ENCODE measurements at regions not wholly inside any gene's neighbourhood (a gene's known extent, or its start where the extent isn't known, plus 50 kb on each side); places are given as distances from the start of the nearest gene placed in this dataset.

DNA sequence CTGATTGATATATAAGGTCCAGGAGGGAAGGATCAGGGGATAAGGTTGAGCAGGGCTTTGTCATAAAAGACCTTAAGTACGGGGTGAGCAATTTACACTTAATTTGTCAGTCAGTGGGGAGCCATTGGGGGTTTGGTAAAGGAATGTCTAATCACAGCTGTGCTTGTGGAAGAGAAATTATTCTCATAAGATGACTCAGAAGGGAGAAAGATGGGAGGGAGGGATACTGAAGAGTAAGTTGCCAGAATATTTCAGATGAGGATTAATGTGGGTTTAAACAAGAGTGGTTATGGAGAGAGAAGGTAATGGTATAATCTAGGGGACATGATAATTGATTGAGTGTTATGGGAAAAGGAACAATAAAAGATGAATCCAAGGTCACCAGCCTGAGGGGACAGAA lies 500.1 kb upstream of the CCDC196 start (continued):
- TF ChIP-seq, protein P1, sequence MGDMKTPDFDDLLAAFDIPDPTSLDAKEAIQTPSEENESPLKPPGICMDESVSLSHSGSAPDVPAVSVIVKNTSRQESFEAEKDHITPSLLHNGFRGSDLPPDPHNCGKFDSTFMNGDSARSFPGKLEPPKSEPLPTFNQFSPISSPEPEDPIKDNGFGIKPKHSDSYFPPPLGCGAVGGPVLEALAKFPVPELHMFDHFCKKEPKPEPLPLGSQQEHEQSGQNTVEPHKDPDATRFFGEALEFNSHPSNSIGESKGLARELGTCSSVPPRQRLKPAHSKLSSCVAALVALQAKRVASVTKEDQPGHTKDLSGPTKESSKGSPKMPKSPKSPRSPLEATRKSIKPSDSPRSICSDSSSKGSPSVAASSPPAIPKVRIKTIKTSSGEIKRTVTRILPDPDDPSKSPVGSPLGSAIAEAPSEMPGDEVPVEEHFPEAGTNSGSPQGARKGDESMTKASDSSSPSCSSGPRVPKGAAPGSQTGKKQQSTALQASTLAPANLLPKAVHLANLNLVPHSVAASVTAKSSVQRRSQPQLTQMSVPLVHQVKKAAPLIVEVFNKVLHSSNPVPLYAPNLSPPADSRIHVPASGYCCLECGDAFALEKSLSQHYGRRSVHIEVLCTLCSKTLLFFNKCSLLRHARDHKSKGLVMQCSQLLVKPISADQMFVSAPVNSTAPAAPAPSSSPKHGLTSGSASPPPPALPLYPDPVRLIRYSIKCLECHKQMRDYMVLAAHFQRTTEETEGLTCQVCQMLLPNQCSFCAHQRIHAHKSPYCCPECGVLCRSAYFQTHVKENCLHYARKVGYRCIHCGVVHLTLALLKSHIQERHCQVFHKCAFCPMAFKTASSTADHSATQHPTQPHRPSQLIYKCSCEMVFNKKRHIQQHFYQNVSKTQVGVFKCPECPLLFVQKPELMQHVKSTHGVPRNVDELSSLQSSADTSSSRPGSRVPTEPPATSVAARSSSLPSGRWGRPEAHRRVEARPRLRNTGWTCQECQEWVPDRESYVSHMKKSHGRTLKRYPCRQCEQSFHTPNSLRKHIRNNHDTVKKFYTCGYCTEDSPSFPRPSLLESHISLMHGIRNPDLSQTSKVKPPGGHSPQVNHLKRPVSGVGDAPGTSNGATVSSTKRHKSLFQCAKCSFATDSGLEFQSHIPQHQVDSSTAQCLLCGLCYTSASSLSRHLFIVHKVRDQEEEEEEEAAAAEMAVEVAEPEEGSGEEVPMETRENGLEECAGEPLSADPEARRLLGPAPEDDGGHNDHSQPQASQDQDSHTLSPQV (IDR thresholded peaks at IDR 0.05) = no peak
- TF ChIP-seq RCOR1 (conservative IDR thresholded peaks at IDR 0.05; ENCODE audit: low read depth, low read length) (no peak), IRF4 (IDR thresholded peaks at IDR 0.05; ENCODE audit: low read depth, low read length) (no peak), CREB1 (IDR thresholded peaks at IDR 0.05; ENCODE audit: low read depth) (no peak), SPI1 (IDR thresholded peaks at IDR 0.05; ENCODE audit: borderline replicate concordance, insufficient read depth, low read depth, low read length) (no peak)

- CTCF ChIA-PET = no interaction called here
- POLR2A ChIA-PET = no interaction called here
- SMC1A ChIA-PET (ENCODE audit: uncharacterized antibody, unreplicated experiment) = no interaction called here
- Histone ChIP-seq H4K20me1 (ENCODE audit: control insufficient read depth, insufficient read depth) (no peaks in the 10 kb centered on the region), H3K36me3 (ENCODE audit: control insufficient read depth in 2 of 2, insufficient read depth in 2 of 2, low read length in 1 of 2) (no peaks in the 10 kb centered on the region), H2AFZ (ENCODE audit: control insufficient read depth, low read depth, low read length) (no peak overlapping the region), H3K4me1 (ENCODE audit: control insufficient read depth, insufficient read depth, low read length) (no peaks in the 10 kb centered on the region), H3K27ac (ENCODE audit: control insufficient read depth, insufficient read depth) (no peak overlapping the region), H3K9me3 (replicated peaks; ENCODE audit: control insufficient read depth, insufficient read depth, low read length) (no peaks in the 10 kb centered on the region; the same call in 2 of the 3 replicates), H3K27me3 (replicated peaks in 1 of 2; ENCODE audit: control insufficient read depth in 2 of 2, insufficient read depth in 2 of 2, low read length in 1 of 2) (no peaks in the 10 kb centered on the region), H3K79me2 (ENCODE audit: control insufficient read depth, insufficient read depth, low read length) (no peaks in the 10 kb centered on the region), H3K9ac (ENCODE audit: control insufficient read depth, insufficient read depth, low read length) (no peak overlapping the region), H3K4me2 (ENCODE audit: control insufficient read depth, insufficient read depth) (no peak overlapping the region), H3K4me3 (no peak overlapping the region)
- FAIRE-seq (no peak), ATAC-seq (no peak), DNase-seq (ENCODE audit: low read depth, low spot score) (no peak)
- BruUV-seq (replicated peaks) = no TSS peak
- in situ Hi-C loops (cut with MboI) (no loop called here), intact Hi-C loops (cut with micrococcal nuclease; ENCODE audit: unreplicated experiment) (no loop called here)
- RAD21 ChIA-PET (ENCODE audit: unreplicated experiment) = no interaction called here
- TF ChIP-seq TAF1 (IDR thresholded peaks at IDR 0.05; ENCODE audit: borderline replicate concordance, low read depth, low read length) (no peak), TCF3 (IDR thresholded peaks at IDR 0.05; ENCODE audit: borderline replicate concordance, insufficient read depth, low read depth, low read length) (no peak), CTCF (IDR thresholded peaks at IDR 0.05 in 2 of 3, conservative IDR thresholded peaks at IDR 0.05 in 1 of 3; ENCODE audit: control insufficient read depth in 2 of 3, extremely low read depth in 1 of 3, insufficient read depth in 1 of 3, low read depth in 3 of 3, low read length in 3 of 3) (no peak), NR2F1 (conservative IDR thresholded peaks at IDR 0.05) (no peak), KDM1A (IDR thresholded peaks at IDR 0.05; ENCODE audit: borderline replicate concordance) (no peak), SIN3A (IDR thresholded peaks at IDR 0.05; ENCODE audit: low read depth, low read length) (no peak), ZSCAN29 (IDR thresholded peaks at IDR 0.05) (no peak), CHD4 (IDR thresholded peaks at IDR 0.05) (no peak), IKZF2 (IDR thresholded peaks at IDR 0.05) (no peak)
- TF ChIP-seq, protein P2, sequence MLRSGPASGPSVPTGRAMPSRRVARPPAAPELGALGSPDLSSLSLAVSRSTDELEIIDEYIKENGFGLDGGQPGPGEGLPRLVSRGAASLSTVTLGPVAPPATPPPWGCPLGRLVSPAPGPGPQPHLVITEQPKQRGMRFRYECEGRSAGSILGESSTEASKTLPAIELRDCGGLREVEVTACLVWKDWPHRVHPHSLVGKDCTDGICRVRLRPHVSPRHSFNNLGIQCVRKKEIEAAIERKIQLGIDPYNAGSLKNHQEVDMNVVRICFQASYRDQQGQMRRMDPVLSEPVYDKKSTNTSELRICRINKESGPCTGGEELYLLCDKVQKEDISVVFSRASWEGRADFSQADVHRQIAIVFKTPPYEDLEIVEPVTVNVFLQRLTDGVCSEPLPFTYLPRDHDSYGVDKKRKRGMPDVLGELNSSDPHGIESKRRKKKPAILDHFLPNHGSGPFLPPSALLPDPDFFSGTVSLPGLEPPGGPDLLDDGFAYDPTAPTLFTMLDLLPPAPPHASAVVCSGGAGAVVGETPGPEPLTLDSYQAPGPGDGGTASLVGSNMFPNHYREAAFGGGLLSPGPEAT (IDR thresholded peaks at IDR 0.05; ENCODE audit: low read depth) = no peak
- TF ChIP-seq, protein P3, sequence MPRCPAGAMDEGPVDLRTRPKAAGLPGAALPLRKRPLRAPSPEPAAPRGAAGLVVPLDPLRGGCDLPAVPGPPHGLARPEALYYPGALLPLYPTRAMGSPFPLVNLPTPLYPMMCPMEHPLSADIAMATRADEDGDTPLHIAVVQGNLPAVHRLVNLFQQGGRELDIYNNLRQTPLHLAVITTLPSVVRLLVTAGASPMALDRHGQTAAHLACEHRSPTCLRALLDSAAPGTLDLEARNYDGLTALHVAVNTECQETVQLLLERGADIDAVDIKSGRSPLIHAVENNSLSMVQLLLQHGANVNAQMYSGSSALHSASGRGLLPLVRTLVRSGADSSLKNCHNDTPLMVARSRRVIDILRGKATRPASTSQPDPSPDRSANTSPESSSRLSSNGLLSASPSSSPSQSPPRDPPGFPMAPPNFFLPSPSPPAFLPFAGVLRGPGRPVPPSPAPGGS (IDR thresholded peaks at IDR 0.05; ENCODE audit: borderline replicate concordance, insufficient read depth, low read depth, low read length, poor library complexity, severe bottlenecking) = no peak
Observed at GRCh38 chr14:65989981-65990380, 496.2 kb upstream of the CCDC196 start.

Data from GM12878 (cell line).